ENCODE measurements at regions not wholly inside any gene's neighbourhood (a gene's known extent, or its start where the extent isn't known, plus 50 kb on each side); places are given as distances from the start of the nearest gene placed in this dataset.

GRCh38 chr12:61871485-61871810 lies 388.8 kb upstream of the USP15 start:
- H3K27me3 ChIP-seq (ENCODE audit: insufficient read depth, low read depth, severe bottlenecking): no peaks in the 10 kb centered on the region
- no peak overlapping the region for H3K27ac ChIP-seq
- no peak overlapping the region for H3K4me3 ChIP-seq (ENCODE audit: low read depth, low read length)
- no peaks in the 10 kb centered on the region for H3K9me3 ChIP-seq (ENCODE audit: severe bottlenecking)
- no peaks in the 10 kb centered on the region for H3K36me3 ChIP-seq
- DNase-seq: no peak
- no peak for TF ChIP-seq CTCF (IDR thresholded peaks at IDR 0.05; ENCODE audit: low read depth, low read length)

DNA sequence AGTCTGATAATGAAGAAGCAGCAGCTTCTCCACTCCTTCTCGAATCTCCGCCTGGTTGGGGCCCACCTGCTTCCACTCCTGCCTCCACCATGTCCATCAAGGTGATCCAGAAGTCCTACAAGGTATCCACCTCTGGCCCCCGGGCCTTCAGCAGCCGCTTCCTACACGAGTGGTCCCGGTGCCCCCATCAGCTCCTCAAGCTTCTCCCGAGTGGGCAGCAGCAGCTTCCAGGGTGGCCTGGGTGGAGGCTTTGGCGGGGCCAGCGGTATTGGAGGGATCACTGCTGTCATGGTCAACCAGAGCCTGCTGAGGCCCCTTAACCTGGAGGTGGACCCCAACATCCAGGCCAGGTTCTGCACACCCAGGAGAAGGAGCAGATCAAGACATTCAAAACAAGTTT lies 381.0 kb upstream of the USP15 start:
- Histone ChIP-seq H3K9me3 (ENCODE audit: severe bottlenecking) (no peaks in the 10 kb centered on the region), H3K27me3 (ENCODE audit: insufficient read depth, low read depth, severe bottlenecking) (no peaks in the 10 kb centered on the region), H3K4me3 (ENCODE audit: low read depth, low read length) (no peak overlapping the region), H3K27ac (no peak overlapping the region), H3K36me3 (no peaks in the 10 kb centered on the region)
- no peak for TF ChIP-seq CTCF (IDR thresholded peaks at IDR 0.05; ENCODE audit: low read depth, low read length)
- no peak for DNase-seq

DNA sequence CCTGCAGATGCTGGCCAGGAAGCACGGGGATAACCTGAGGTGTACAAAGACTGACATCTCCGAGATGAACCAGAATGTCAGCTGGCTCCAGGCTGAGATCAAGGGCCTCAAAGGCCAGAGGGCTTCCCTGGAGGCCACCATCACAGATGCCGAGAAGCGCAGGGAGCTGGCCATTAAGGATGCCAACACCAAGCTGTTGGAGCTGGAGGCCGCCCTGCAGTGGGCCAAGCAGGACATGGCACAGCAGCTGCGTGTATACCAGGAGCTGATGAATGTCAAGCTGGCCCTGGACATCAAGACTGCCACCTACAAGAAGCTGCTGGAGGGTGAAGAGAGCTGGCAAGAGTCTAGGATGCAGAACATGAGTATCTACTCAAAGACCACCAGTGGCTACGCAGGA lies 380.0 kb upstream of the USP15 start:
- DNase-seq: no peak
- H3K36me3 ChIP-seq: no peaks in the 10 kb centered on the region
- H3K27ac ChIP-seq: no peak overlapping the region
- TF ChIP-seq CTCF (IDR thresholded peaks at IDR 0.05; ENCODE audit: low read depth, low read length): no peak
- H3K4me3 ChIP-seq (ENCODE audit: low read depth, low read length): no peak overlapping the region
- no peaks in the 10 kb centered on the region for H3K27me3 ChIP-seq (ENCODE audit: insufficient read depth, low read depth, severe bottlenecking)
- H3K9me3 ChIP-seq (ENCODE audit: severe bottlenecking): no peaks in the 10 kb centered on the region

- TF ChIP-seq CTCF (IDR thresholded peaks at IDR 0.05; ENCODE audit: low read depth, low read length): no peak
- H3K4me3 ChIP-seq (ENCODE audit: low read depth, low read length): no peak overlapping the region
- DNase-seq: no peak
These were observed 368.6 kb upstream of the USP15 start for GRCh38 chr12:61891632-61892031.

GRCh38 chr12:61894168-61894567 lies 366.0 kb upstream of the USP15 start:
- no peak overlapping the region for H3K27ac ChIP-seq
- H3K4me3 ChIP-seq (ENCODE audit: low read depth, low read length): no peak overlapping the region
- no peak for TF ChIP-seq CTCF (IDR thresholded peaks at IDR 0.05; ENCODE audit: low read depth, low read length)
- peaks cover 13% of the 10 kb centered on the region for H3K9me3 ChIP-seq (ENCODE audit: severe bottlenecking)
- no peak for DNase-seq
- no peaks in the 10 kb centered on the region for H3K27me3 ChIP-seq (ENCODE audit: insufficient read depth, low read depth, severe bottlenecking)
- H3K36me3 ChIP-seq: no peaks in the 10 kb centered on the region

More at GRCh38 chr12:61891632-61892031, 368.6 kb upstream of the USP15 start:
- H3K36me3 ChIP-seq: no peaks in the 10 kb centered on the region
- no peaks in the 10 kb centered on the region for H3K27me3 ChIP-seq (ENCODE audit: insufficient read depth, low read depth, severe bottlenecking)
- no peak overlapping the region for H3K27ac ChIP-seq
- H3K9me3 ChIP-seq (ENCODE audit: severe bottlenecking): no peaks in the 10 kb centered on the region

GRCh38 chr12:61896436-61896835 lies 363.8 kb upstream of the USP15 start:
- H3K9me3 ChIP-seq (ENCODE audit: severe bottlenecking): peaks cover 14% of the 10 kb centered on the region
- no peak for TF ChIP-seq CTCF (IDR thresholded peaks at IDR 0.05; ENCODE audit: low read depth, low read length)
- H3K36me3 ChIP-seq: no peaks in the 10 kb centered on the region
- H3K4me3 ChIP-seq (ENCODE audit: low read depth, low read length): no peak overlapping the region
- H3K27me3 ChIP-seq (ENCODE audit: insufficient read depth, low read depth, severe bottlenecking): no peaks in the 10 kb centered on the region
- DNase-seq: no peak
- no peak overlapping the region for H3K27ac ChIP-seq

Data from WERI-Rb-1 (cell line).